Epidermal melanocyte (primary cell): ENCODE measurements at regions not wholly inside any gene's neighbourhood (a gene's known extent, or its start where the extent isn't known, plus 50 kb on each side); places are given as distances from the start of the nearest gene placed in this dataset.

Source experiments
- DNase-seq: peaks from one replicate; pipeline ENCODE4 v3.0.0; 2011; ENCODE audit warnings: low spot score; ENCODE audit not compliant: insufficient read length

DNA sequence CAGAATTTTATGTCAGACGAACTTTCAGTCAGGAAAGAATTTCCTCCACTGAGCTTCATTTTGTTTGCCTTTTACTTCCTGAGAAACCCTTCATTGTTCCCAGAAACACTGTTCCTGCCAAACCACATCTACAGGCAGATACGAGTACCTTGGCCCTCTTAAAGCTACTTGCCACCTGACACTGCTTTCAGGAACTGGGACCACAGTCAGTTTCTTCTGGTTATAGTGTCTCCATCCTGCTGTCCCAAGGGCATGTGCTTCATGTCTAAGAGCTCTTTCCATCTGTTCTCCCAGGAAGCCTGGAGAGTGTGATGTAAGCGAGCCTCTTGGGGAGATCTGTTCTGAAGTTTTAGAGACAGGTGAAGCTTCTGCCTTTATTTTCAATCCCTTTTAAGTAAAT is 161.7 kb upstream of the PLEKHA5 start:
- DNase-seq = no peak

DNA sequence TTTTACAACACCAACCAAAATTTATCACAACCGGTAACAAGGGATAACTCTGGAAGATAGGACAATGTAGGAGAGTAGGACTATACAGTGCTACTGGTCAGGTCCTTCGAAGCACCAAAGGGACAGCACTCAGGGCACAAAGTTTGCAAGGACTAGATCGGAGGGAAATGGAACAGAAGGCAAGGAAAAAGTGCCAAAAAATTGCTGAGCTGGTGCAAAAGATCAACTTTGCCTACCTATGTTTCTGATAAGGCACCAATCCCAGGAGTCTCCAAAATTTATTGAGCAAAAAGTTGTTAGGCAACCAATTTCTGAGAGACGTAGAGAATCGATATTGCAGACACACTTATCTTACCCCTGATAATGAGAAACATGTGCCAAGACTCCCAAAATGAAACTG is 160.0 kb upstream of the PLEKHA5 start:
- DNase-seq = no peak

DNA sequence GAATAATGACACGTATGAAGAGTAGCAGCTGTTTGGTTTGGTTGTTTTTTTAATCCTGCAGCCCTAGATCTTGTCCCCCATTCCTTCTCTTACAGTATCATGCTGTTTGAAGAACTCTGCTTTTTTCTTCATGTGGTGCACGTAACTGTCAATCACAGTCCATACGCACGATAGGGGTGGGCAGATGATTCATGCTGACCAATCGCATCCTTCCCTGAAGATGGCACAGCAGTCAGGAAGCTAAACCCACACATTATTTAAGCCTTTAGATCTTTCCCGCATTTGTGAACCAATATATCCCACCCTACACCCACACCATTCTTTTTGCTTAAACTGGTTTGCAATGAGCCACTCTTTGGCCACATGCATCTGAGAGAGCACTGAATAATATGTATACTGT is 158.9 kb upstream of the PLEKHA5 start:
- no peak for DNase-seq

DNA sequence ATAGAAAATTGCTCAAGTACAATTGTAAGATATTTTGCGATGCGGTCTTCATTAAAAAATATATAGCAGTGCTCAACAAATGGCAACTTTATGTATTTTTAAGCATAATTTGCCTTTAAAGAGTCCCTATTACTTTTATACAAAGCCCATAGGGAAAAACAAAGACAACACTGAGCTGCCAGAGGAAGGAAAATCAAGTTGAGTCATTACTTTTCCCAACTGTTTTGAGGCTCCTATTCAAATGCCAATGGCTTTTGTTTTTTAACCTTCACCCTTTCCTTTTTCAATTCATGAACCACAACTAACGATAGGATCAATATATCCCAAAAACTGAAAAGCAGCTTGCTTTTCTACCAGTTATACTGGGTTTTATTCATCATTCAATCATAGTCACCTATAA is 157.6 kb upstream of the PLEKHA5 start:
- no peak for DNase-seq

DNA sequence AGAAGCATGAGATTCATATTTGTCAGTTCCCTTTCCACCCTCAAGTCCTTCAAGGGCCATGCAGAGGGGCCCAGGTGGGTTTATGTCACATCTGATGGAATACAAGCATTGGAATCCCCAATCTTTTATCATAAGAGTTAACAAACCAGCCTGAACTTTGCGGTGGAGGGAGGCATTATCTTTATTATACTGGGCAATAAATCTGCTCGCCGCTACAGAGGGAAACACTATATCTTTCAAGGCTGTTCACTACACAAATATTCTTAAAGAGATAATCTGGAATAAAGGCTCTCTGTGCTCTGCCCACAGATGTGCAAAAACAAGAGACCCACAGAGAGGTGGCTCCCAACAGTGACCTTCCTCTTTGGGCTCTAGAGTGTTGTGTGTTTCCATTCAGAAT is 153.6 kb upstream of the PLEKHA5 start:
- no peak for DNase-seq

DNA sequence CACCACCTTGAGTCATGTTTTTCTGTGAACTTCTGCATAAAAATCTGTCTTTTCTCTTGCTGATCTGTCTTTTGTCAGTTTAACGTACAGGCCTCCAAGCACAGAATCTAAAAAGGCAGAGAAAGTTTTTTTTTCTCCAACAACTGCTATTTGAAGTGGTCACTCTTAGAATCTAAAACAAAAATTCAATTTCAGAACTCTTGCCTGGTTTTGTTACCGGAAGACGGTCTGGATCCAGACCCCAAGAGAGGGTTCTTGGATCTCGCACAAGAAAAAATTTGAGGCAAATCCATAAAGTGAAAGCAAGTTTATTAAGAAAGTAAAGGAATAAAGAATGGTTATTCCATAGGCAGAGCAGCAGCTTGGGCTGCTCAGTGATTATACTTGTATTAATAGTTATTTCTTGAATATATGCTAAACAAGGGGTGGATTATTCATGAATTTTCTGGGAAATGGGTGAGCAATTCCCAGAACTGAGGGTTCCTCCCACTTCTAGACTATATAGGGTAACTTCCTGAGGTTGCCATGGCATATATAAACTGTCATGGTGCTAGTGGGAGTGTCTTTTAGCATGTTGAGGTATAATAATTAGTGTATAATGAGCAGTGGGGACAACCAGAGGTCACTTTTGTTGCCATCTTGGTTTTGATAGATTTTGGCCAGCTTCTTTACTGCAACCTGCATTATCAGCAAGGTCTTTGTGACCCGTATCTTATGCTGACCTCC is 150.0 kb upstream of the PLEKHA5 start:
- no peak for DNase-seq

DNA sequence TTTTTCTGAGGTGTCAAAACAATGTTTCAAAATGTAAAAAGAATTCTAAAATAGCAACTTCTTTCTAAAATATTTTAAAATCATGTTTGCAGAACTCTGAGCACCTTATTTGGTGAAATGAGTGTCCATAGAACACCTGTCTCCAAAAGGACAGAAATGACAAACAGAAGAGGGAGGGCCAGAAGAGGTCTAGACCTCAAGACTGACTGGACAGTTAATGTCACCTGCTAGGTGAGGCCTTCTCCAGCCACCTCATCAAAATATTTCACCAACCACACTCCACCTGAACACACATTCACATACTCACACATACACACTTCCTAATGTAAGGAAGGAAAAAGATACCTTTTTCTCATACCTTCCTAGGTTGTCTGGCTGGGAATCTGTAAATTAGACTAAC is 147.8 kb upstream of the PLEKHA5 start:
- DNase-seq = no peak

DNA sequence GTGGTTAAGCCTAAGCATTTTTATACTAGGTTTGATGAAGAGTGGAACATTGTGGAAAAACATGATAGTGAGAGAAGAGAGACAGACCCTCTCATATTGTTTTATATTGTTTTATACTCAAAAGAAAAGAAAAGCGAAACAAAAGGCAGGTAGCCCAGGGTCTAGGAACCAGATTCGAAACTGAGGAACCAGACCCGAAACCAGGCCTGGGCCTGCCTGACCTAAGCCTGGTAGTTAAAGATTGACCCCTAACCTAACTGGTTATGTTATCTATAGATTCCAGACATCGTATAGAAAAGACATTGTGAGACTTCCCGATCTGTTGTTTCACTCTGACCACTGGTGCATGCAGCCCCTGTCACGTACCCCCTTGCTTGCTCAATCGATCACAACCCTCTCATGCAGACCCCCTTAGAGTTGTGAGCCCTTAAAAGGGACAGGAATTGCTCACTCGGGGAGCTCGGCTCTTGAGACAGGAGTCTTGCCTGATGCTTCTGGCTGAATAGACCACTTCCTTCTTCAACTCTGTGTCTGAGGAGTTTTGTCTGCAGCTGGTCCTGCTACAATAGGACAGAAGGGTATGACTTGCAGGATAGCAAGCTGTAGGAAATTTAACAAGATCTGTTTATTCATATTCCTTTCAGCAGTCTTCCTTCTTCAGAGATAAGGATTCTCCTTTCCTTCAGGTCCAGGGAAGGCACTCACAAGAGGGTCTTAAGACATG is 147.1 kb upstream of the PLEKHA5 start:
- no peak for DNase-seq

DNA sequence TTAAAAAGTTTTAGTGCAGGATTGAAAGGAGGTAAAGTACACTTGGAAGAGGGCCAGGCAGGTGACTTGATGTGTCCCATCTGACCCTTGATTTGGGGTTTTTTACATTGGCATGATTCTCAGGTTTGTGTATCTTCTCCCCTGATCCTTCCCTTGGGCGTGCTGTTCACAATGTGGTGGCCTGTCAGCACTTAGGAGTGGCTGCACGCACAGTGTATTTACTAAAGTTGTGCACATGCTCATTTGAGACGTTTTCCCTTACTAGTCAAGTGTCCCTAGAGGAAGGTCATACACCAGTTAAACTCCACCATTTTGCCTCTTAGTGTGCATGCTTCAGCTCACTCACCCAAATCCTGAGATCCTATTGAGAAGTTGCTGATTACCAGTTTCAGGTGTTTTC is 145.7 kb upstream of the PLEKHA5 start:
- no peak for DNase-seq

DNA sequence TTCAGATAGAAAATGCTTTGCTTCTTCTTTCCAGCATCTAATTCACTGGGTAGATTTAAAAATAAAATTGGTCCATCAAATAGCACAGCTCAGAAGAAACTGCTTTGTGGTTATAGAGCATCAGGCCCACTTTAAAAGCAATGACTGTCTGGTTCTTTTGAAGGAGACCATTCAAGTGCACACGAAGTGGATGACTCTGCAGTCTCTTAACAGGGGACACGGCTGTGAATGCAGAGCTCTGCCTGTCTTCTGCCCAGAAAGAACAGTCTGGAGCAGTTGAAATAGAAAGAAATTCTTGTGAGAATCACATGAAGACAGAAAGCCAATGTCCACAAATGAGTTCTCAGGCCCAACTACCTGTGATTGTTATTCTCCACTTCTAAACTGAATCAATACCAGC is 138.7 kb upstream of the PLEKHA5 start:
- no peak for DNase-seq

DNA sequence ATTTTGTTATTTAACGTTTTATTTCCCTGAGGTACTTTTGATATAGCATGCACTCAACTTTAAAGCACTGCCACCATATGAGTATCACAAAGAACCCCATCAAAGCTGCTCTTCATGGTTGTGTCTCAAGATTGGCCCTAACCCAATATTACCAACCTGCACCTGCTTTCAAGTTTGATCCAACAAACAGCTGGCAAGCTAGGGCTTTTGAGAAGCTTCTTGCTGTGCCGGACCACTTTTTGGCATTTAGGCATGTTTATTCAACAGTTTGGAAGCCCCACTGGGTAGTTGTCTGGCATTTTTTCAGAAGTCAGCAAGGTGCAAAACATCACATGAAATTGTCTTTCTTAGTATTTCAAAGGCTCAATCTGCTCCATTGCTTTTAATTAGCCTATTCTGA is 137.2 kb upstream of the PLEKHA5 start:
- no peak for DNase-seq

DNA sequence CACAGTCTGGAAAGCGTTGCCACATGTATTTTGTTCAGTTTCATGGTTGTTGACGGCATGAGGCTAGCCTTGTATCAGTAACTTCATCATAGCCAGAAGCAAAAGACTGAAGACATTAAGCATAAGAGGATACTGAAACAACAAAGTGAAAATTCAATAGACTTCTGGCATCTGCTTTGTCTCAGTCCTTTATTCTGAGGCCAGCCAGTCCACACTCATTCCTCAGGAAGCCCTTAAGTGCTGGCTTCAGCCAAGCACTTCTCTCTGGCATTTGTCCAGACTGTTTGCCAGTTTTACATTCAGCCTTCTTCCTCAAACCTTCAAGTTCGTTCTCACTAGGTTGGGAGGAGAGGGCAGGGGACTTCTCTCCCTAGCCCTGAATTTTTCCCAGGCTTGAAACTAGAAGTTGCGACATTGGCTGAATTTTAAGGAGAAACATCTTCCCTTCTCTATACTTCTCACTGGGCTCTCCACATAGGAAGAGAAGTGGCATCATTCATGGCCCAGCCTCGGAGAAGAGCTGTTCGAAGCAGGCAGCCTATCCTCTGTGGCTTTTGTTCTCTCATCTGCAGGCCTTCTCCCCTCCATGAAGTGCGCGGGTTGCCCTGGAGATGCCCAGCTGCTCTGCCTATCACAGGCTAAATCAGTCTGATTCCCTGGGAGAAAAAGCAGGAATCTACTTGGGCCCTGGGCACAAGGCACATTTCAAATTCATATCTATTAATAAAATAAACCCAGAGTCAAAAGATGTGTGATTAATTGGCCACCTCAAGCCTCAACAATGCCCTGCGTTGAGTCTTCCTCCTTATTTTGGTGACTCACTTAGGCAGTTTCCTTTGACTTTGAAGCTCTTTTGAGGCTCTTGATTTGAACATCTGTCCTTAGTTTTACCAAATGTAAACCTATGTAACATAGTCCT is 130.9 kb upstream of the PLEKHA5 start:
- no peak for DNase-seq

DNA sequence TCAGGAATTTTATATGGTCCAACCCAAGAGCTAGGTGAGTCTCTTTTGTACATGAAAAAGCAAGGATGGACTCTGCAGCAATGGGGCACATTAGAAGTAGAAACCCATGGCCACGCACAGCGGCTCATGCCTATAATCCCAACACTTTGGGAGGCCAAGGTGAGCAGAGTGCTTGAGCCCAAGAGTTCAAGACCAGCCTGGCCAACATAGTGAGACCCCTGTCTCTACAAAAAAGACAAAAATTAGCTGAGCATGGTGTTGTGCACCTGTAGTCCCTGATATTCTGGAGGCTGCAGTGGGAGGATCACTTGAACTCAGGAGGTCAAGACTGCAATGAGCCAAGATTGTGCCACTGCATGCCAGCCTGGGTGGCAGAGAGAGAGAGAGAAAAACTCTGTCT is 128.7 kb upstream of the PLEKHA5 start:
- DNase-seq = no peak

DNA sequence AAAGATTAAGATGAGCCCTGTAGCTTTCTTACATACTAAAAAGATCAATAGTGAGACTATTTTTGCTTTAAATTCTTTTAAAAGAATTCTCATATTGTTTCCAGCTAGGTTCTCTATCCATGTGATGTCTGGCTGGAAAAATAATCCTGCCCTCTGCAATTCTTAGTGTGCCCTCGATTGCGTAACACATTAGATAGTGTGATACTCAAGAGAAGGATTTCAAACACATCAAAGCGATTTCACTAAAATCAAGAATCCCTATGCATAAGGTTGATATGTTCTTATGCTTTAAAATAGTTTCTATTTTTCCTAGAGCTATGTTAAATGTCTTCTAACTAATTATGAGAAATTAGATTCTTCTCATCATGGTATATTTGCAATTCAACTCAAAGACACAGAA is 127.3 kb upstream of the PLEKHA5 start:
- DNase-seq = no peak

DNA sequence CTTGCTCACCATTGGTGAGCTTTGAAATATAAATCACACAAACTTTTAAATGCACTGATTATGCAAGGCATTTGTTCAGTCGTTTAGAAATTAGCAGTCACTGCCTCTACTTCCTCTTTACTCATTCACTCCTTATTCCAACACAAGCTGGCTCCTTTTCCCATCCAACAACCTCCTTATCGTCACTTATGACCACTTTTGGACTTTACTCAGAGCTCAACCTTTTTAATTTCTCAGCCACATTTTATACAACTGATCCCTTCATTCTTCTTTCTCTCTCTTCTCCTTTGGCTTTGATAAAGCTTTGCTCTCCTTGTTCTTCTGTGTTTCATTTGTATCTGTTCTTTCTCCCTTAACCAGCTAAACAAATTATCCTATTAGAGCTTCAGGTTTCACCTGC is 126.4 kb upstream of the PLEKHA5 start:
- DNase-seq = no peak

DNA sequence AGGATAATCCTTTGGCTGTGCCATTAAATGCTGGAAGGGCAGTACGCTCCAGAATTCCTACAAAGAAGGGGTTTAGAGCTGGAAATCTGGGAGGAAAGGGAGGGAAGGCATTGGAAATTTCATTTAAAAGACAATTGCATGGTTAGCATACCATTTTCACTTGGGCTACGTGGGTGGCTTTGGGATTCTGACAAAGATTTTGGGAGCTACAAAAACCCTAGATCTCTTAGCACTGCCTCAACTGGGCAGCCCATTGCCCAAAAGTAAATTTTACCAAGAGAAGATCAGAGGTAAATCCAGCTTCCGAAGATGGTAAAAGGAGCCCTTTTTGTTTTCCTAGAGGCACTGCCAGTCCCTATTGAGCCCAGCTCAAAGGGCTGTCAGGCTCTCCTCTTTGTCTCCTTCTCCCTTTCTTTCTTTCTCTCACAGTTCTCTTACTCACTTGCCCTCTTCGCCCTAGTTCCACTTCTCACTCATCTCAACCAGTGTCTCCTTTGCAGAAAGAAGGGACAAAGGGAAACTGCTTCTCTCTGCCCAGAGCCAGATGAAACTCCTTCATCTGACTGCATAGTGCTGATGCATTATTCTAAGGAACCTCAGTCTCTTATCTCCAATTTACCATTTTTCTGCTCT is 125.4 kb upstream of the PLEKHA5 start:
- DNase-seq = no peak

DNA sequence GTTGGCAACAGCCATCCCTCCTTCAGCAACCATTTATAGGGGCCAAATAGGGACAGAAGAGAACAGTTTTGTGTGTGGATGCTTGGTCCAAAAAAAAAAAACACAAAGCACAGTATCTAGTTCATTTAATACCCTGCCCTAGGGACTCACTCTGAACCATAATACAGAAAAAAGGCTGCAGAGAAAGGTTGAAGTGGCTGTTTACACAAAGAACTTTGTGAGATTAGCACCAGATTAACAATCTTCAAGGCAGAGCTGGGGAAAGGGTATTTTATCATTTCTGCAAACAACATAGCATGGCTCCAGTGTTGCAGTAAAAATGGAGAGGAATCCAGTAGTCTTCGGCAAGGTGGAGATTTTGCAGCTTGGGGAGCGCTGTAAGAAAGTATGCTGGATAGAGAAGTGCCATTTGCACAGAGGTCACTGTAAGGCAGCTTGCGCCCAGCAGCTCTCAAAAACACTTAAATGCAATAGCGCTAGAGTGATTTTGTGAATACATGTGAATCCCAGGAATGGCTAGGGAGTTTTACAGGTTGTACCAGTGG is 124.2 kb upstream of the PLEKHA5 start:
- no peak for DNase-seq

DNA sequence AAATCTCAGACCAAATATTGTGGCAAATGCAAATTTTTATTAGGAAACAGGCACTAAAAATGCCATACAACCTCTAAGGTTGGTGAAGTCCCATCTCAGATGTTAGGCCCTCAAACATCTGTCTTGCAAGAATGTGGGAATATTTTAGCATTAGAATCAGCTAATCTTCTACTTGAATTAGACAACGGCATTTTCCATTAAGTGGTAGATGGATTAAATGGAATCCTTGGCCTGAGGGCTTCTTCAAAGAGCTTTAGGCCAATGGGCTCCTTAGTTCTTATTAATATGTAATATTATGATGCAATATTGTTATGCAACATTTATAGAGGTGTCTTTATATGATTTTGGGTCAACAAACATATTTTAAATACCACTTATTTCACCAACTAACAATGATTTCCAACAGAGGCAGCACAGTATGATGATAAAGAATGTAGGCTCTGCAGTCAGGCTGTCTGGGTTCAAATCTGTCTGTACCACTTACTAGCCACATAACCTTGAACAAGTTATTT is 122.9 kb upstream of the PLEKHA5 start:
- DNase-seq = no peak

DNA sequence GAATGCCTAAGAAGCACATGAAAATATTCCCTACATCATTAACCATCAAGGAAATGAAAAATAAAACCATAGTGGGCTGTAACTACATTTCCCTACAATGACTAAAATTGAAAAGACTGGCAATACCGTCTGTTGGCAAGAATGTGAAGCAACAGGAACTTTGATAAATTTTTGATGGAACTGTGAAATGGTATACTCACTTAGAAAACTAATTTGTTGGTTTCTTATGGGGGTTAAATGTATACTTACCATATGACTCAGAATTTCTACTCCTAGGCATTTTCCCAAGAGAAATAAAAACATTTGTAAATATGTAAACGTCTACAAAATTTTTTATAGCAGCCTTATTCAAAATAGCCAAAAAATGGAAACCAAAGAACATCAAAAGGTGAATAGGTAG is 121.4 kb upstream of the PLEKHA5 start:
- no peak for DNase-seq

DNA sequence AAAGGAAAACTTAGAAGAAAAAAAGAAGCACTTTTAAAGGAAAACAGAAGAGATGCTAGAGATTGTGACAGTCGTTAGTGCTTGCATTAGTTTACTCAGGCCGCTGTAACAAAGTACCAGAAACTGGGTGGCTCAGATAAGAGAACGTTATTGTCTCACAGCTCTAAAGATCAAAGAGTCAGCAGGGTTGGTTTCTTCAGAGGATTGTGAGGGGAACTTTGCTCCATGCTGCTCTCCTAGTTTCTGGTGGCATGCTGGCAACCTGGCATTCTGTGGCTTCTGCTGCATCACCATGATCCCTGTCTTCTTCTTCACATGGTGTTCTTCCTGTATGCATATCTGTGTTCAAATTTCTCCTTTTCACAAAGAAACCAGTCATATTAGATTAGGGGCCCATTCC is 119.4 kb upstream of the PLEKHA5 start:
- no peak for DNase-seq

DNA sequence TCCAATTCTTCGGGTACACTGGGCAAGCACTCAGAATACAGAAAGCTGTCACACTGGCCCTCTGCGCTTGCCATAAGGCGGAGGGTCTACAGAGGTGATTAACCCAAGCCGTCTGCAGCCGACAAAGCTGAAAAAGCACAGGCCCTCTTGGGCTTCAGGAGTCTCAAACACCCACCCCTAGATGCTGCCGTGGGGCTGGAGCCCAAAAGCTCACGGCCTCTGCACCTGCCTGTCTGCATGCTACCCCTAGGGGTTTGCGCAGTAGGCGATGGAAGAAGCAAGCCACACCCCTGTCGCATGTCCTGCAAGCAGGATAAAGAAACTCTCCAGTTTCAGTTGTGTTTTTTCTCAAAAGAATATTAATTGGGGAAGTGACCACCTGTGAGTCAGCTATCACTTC is 118.8 kb upstream of the PLEKHA5 start:
- DNase-seq = no peak
